ENCODE measurements at regions not wholly inside any gene's neighbourhood (a gene's known extent, or its start where the extent isn't known, plus 50 kb on each side); places are given as distances from the start of the nearest gene placed in this dataset.

GRCh38 chr3:191750618-191751017 lies 289.7 kb downstream of the PYDC2 start:
- TF ChIP-seq POLR2A (IDR thresholded peaks at IDR 0.05), result no peak
- no peak for TF ChIP-seq CTCF (IDR thresholded peaks at IDR 0.05)

Measured in vagina (tissue), 2 donors.